ENCODE measurements at regions not wholly inside any gene's neighbourhood (a gene's known extent, or its start where the extent isn't known, plus 50 kb on each side); places are given as distances from the start of the nearest gene placed in this dataset.

GRCh38 chr5:174338185-174339010 is 292.9 kb downstream of the NSG2 start:
- Histone ChIP-seq H4K20me1 (ENCODE audit: insufficient read depth, poor library complexity, severe bottlenecking) (no peaks in the 10 kb centered on the region), H3K79me2 (no peaks in the 10 kb centered on the region), H3K9me3 (ENCODE audit: low read depth) (no peaks in the 10 kb centered on the region), H3K27ac (peak overlapping the region; percentile 63), H3K4me3 (no peak overlapping the region), H3K27me3 (no peaks in the 10 kb centered on the region), H3K9me2 (replicated peaks; ENCODE audit: insufficient read depth) (no peaks in the 10 kb centered on the region), H2AFZ (no peak overlapping the region), H3K4me2 (peak overlapping the region; percentile 54), H3K36me3 (replicated peaks; ENCODE audit: insufficient read depth, low read depth) (no peaks in the 10 kb centered on the region), H3K4me1 (ENCODE audit: insufficient read depth) (peaks cover 25% of the 10 kb centered on the region)
- peak; percentile 60 for DNase-seq (ENCODE audit: low spot score)
- 21% methylated on average over 13 of the region's 13 CpGs for WGBS (ENCODE audit: low lambda C conversion rate, missing lambda C conversion rate)
- no peak for TF ChIP-seq EZH2phosphoT487 (IDR thresholded peaks at IDR 0.05; ENCODE audit: low read depth, severe bottlenecking, unreplicated experiment)
- no peak for TF ChIP-seq EZH2 (IDR thresholded peaks at IDR 0.05; ENCODE audit: borderline replicate concordance)
- TF ChIP-seq CTCF (IDR thresholded peaks at IDR 0.05; ENCODE audit: poor library complexity), result no peak

GRCh38 chr5:174339130-174339529 is 293.6 kb downstream of the NSG2 start:
- H3K9me3 ChIP-seq (ENCODE audit: low read depth), result no peaks in the 10 kb centered on the region
- TF ChIP-seq EZH2 (IDR thresholded peaks at IDR 0.05; ENCODE audit: borderline replicate concordance) (no peak), CTCF (IDR thresholded peaks at IDR 0.05; ENCODE audit: poor library complexity) (no peak)
- H3K27ac ChIP-seq, result no peak overlapping the region
- H3K4me2 ChIP-seq, result peak overlapping the region; percentile 54
- no peaks in the 10 kb centered on the region for H3K27me3 ChIP-seq
- no peaks in the 10 kb centered on the region for H3K9me2 ChIP-seq (replicated peaks; ENCODE audit: insufficient read depth)
- WGBS (ENCODE audit: low lambda C conversion rate, missing lambda C conversion rate), result 53% methylated on average over 4 of the region's 4 CpGs
- no peaks in the 10 kb centered on the region for H3K36me3 ChIP-seq (replicated peaks; ENCODE audit: insufficient read depth, low read depth)
- no peak overlapping the region for H2AFZ ChIP-seq
- DNase-seq (ENCODE audit: low spot score), result no peak
- peaks cover 25% of the 10 kb centered on the region for H3K4me1 ChIP-seq (ENCODE audit: insufficient read depth)
- H3K79me2 ChIP-seq, result no peaks in the 10 kb centered on the region
- H3K4me3 ChIP-seq, result no peak overlapping the region
- H4K20me1 ChIP-seq (ENCODE audit: insufficient read depth, poor library complexity, severe bottlenecking), result no peaks in the 10 kb centered on the region

GRCh38 chr5:174340226-174340625 is 294.7 kb downstream of the NSG2 start:
- no peak for DNase-seq (ENCODE audit: low spot score)
- H3K4me3 ChIP-seq, result no peak overlapping the region
- H2AFZ ChIP-seq, result no peak overlapping the region
- no peak overlapping the region for H3K4me2 ChIP-seq
- peaks cover 25% of the 10 kb centered on the region for H3K4me1 ChIP-seq (ENCODE audit: insufficient read depth)
- H3K9me3 ChIP-seq (ENCODE audit: low read depth), result no peaks in the 10 kb centered on the region
- H4K20me1 ChIP-seq (ENCODE audit: insufficient read depth, poor library complexity, severe bottlenecking), result no peaks in the 10 kb centered on the region
- WGBS (ENCODE audit: low lambda C conversion rate, missing lambda C conversion rate), result 81% methylated on average over 5 of the region's 5 CpGs
- TF ChIP-seq EZH2 (IDR thresholded peaks at IDR 0.05; ENCODE audit: borderline replicate concordance) (no peak), EZH2phosphoT487 (IDR thresholded peaks at IDR 0.05; ENCODE audit: low read depth, severe bottlenecking, unreplicated experiment) (no peak), CTCF (IDR thresholded peaks at IDR 0.05; ENCODE audit: poor library complexity) (no peak)
- H3K27me3 ChIP-seq, result no peaks in the 10 kb centered on the region
- no peak overlapping the region for H3K27ac ChIP-seq
- H3K36me3 ChIP-seq (replicated peaks; ENCODE audit: insufficient read depth, low read depth), result no peaks in the 10 kb centered on the region
- no peaks in the 10 kb centered on the region for H3K9me2 ChIP-seq (replicated peaks; ENCODE audit: insufficient read depth)
- no peaks in the 10 kb centered on the region for H3K79me2 ChIP-seq
